A549 (cell line): ENCODE measurements at regions not wholly inside any gene's neighbourhood (a gene's known extent, or its start where the extent isn't known, plus 50 kb on each side); places are given as distances from the start of the nearest gene placed in this dataset.

ENCODE experiments used
- ATAC-seq, 2 experiments: fragments of 200-7000 bp in 1 of 2; fragments of >200 bp in 1 of 2; cut with Nextera tagmentation in 1 of 2; cut with Tn5 transposase in 1 of 2; 3 replicates each; pipeline versions ENCODE4 v1.8.0 to v1.9.1; 2018 to 2020; ENCODE audit warnings: mild to moderate bottlenecking in 1 of 2, moderate library complexity in 1 of 2
- CTCF ChIA-PET: fragments of 300-600 bp; sonication (Branson Sonifier 250); formaldehyde crosslinking; extraction: SDS; loops from one replicate; lab custom pipeline; 2021; ENCODE audit warnings: antibody characterized with exemption, inconsistent platforms; lab: Yijun Ruan, JAX
- POLR2A ChIA-PET: fragments of 350-600 bp; formaldehyde crosslinking; extraction: SDS; loops from one replicate; lab custom pipeline; 2021; ENCODE audit warnings: antibody characterized with exemption, inconsistent platforms; lab: Yijun Ruan, JAX
- DNase-seq, 2 experiments: peaks; one replicate each; pipeline versions ENCODE4 v3.0.0 to v3.0.0-alpha.2; 2011 to 2016; ENCODE audit warnings: low read depth in 1 of 2, low spot score in 1 of 2
- FAIRE-seq: peaks from 2 replicates; lab custom pipeline; 2011; peaks lifted over from hg19 to GRCh38; lab: Jason Lieb, UNC
- H3K27ac ChIP-seq, 2 experiments: fragments of >200 bp; sonication (Bioruptor Twin); formaldehyde crosslinking; 3 replicates each; pipeline ENCODE4 v1.5.1; 2016 to 2017
- H3K4me1 ChIP-seq: fragments of >200 bp; sonication (Bioruptor Twin); formaldehyde crosslinking; 3 replicates; pipeline ENCODE4 v1.6.1; 2016
- H3K4me2 ChIP-seq: fragments of >200 bp; sonication (Bioruptor Twin); formaldehyde crosslinking; 3 replicates; pipeline ENCODE4 v1.6.1; 2016
- H3K4me3 ChIP-seq: fragments of >200 bp; sonication (Bioruptor Twin); formaldehyde crosslinking; 3 replicates; pipeline ENCODE4 v1.5.1; 2016
- H3K9me3 ChIP-seq: fragments of >200 bp; sonication (Bioruptor Twin); formaldehyde crosslinking; 3 replicates; pipeline ENCODE4 v1.6.1; 2016
- BHLHE40 ChIP-seq: IDR thresholded peaks from 2 replicates; pipeline ENCODE4 v1.6.1; 2012; ENCODE audit warnings: low read depth, low read length, inconsistent platforms
- CBX2 ChIP-seq: fragments of 200-600 bp; sonication (generic); IDR thresholded peaks from 2 replicates; pipeline ENCODE4 v1.6.1; 2016; ENCODE audit warnings: low read depth, mild to moderate bottlenecking, borderline replicate concordance
- CBX8 ChIP-seq: fragments of 200-600 bp; sonication (generic); IDR thresholded peaks from 2 replicates; pipeline ENCODE4 v1.6.1; 2016
- CHD2 ChIP-seq: fragments of 150-350 bp; IDR thresholded peaks from 2 replicates; pipeline ENCODE4 v1.6.1; 2014; ENCODE audit warnings: low read length; ENCODE audit not compliant: partially characterized antibody
- CHD4 ChIP-seq: fragments of 200-600 bp; sonication (generic); IDR thresholded peaks from 2 replicates; pipeline ENCODE4 v1.6.1; 2016; ENCODE audit warnings: antibody characterized with exemption, mild to moderate bottlenecking, borderline replicate concordance
- EHF ChIP-seq: fragments of 250-450 bp; sonication (Bioruptor Pico); IDR thresholded peaks from 2 replicates; pipeline ENCODE4 v1.5.0; 2020; ENCODE audit warnings: mild to moderate bottlenecking
- EHMT2 ChIP-seq: fragments of 200-600 bp; sonication (generic); IDR thresholded peaks from 2 replicates; pipeline ENCODE4 v1.6.1; 2016; ENCODE audit warnings: antibody characterized with exemption, low read depth, mild to moderate bottlenecking, moderate library complexity
- EP300 ChIP-seq, 2 experiments: fragments of >200 bp; sonication (Bioruptor Twin); formaldehyde crosslinking; IDR thresholded peaks; 2 replicates in 1 of 2; 3 replicates in 1 of 2; pipeline ENCODE4 v1.6.1; 2016 to 2017
- FOXS1 ChIP-seq: fragments of 250-450 bp; sonication (Bioruptor Pico); IDR thresholded peaks from 2 replicates; pipeline ENCODE4 v1.5.0; 2020; ENCODE audit warnings: mild to moderate bottlenecking, moderate library complexity
- GATA3 ChIP-seq: IDR thresholded peaks from 2 replicates; pipeline ENCODE4 v1.6.1; 2012; ENCODE audit warnings: borderline replicate concordance
- HDAC2 ChIP-seq: fragments of 200-600 bp; sonication (generic); IDR thresholded peaks from 2 replicates; pipeline ENCODE4 v1.6.1; 2016
- HOXB13 ChIP-seq: fragments of 250-450 bp; sonication (Bioruptor Pico); IDR thresholded peaks from 2 replicates; pipeline ENCODE4 v1.5.0; 2020; ENCODE audit warnings: low read depth, mild to moderate bottlenecking, moderate library complexity
- JUN ChIP-seq, 2 experiments: fragments of >200 bp; sonication (Bioruptor Twin); formaldehyde crosslinking; IDR thresholded peaks; 2 replicates in 1 of 2; 3 replicates in 1 of 2; pipeline ENCODE4 v1.6.1; 2016 to 2017
- JUNB ChIP-seq: fragments of >200 bp; sonication (Bioruptor Twin); formaldehyde crosslinking; IDR thresholded peaks from 2 replicates; pipeline ENCODE4 v1.6.1; 2016
- KDM5A ChIP-seq: fragments of 200-600 bp; sonication (generic); IDR thresholded peaks from 2 replicates; pipeline ENCODE4 v1.6.1; 2016; ENCODE audit warnings: antibody characterized with exemption, mild to moderate bottlenecking
- NFE2L2 ChIP-seq: fragments of 150-350 bp; conservative IDR thresholded peaks from 2 replicates; pipeline ENCODE4 v1.6.1; 2014; ENCODE audit warnings: low read length
- NPAS2 ChIP-seq: fragments of 250-450 bp; sonication (Bioruptor Pico); IDR thresholded peaks from 2 replicates; pipeline ENCODE4 v1.8.0; 2022; ENCODE audit warnings: mild to moderate bottlenecking, moderate library complexity, borderline replicate concordance
- RAD21 ChIP-seq, 2 experiments: fragments of >200 bp in 1 of 2; sonication (Bioruptor Twin) in 1 of 2; formaldehyde crosslinking in 1 of 2; IDR thresholded peaks in 1 of 2; conservative IDR thresholded peaks in 1 of 2; 2 replicates in 1 of 2; 3 replicates in 1 of 2; pipeline ENCODE4 v1.6.1; 2012 to 2018; ENCODE audit warnings: inconsistent platforms in 1 of 2
- RARB ChIP-seq: fragments of 250-450 bp; sonication (Bioruptor Pico); IDR thresholded peaks from 2 replicates; pipeline ENCODE4 v1.8.0; 2021; ENCODE audit warnings: mild to moderate bottlenecking, moderate library complexity
- RFX5 ChIP-seq: fragments of 450-650 bp; IDR thresholded peaks from 2 replicates; pipeline ENCODE4 v1.7.1; 2014; ENCODE audit warnings: antibody characterized with exemption, mild to moderate bottlenecking, moderate library complexity
- SMC3 ChIP-seq: fragments of >200 bp; sonication (Bioruptor Twin); formaldehyde crosslinking; IDR thresholded peaks from 3 replicates; pipeline ENCODE4 v1.6.1; 2018; ENCODE audit warnings: inconsistent platforms
- TFCP2L1 ChIP-seq: fragments of 250-450 bp; sonication (Bioruptor Pico); IDR thresholded peaks from 2 replicates; pipeline ENCODE4 v1.5.0; 2021; ENCODE audit warnings: mild to moderate bottlenecking
- TP53 ChIP-seq: fragments of 250-450 bp; sonication (Bioruptor Pico); IDR thresholded peaks from 2 replicates; pipeline ENCODE4 v1.5.0; 2021; ENCODE audit warnings: mild to moderate bottlenecking, moderate library complexity
- ZNF302 ChIP-seq: fragments of 250-450 bp; sonication (Bioruptor Pico); IDR thresholded peaks from 2 replicates; pipeline ENCODE4 v1.9.0; 2021; ENCODE audit warnings: inconsistent platforms, mild to moderate bottlenecking, moderate library complexity
- WGBS: methylation state at CpG from one replicate; pipeline ENCODE4 v1.1.6; 2017; ENCODE audit errors: missing lambda C conversion rate; 5-methylcytosine and 5-hydroxymethylcytosine counted together
- TF ChIP-seq, protein P1 (sequence below): fragments of 200-600 bp; sonication (generic); IDR thresholded peaks from 2 replicates; pipeline ENCODE4 v1.6.1; 2016; ENCODE audit warnings: antibody characterized with exemption, mild to moderate bottlenecking, moderate library complexity
- TF ChIP-seq, protein P2 (sequence below): fragments of >200 bp; sonication (Bioruptor Twin); formaldehyde crosslinking; IDR thresholded peaks from 3 replicates; pipeline ENCODE4 v1.5.1; 2016
- TF ChIP-seq, protein P3 (sequence below): fragments of >200 bp; sonication (Bioruptor Twin); formaldehyde crosslinking; IDR thresholded peaks from 2 replicates; pipeline ENCODE4 v1.6.1; 2016
- TF ChIP-seq, protein P4 (sequence below): fragments of >200 bp; sonication (Bioruptor Twin); formaldehyde crosslinking; IDR thresholded peaks from 3 replicates; pipeline ENCODE4 v1.6.1; 2016

DNA sequence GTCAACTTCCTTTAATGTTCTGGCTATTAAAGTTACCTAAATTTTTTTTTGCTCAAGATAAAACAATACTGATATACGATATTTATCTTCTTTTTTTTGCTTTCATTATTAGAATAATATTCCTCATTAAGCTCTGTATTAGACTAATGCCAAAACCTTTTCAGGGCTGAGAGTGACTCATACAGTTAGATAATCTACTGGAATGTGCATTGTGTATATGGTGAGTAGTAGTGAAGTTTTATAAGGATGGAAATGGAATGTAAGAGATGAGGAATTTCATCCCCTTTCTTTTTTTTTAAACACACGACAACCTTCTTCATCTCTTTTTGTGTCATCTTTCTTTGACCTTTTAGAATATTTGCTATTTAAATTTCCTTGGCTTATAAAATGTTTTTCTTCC, 268.6 kb downstream of the ISL1 start:
- ATAC-seq = no peak
- no peak for DNase-seq
- H3K4me1 ChIP-seq = no peaks in the 10 kb centered on the region
- no peak overlapping the region for H3K4me2 ChIP-seq
- H3K9me3 ChIP-seq = no peaks in the 10 kb centered on the region
- FAIRE-seq = no peak
- no peak for TF ChIP-seq HOXB13
- no peak for TF ChIP-seq TP53 (CRISPR knock-in tag)
- TF ChIP-seq HDAC2 = no peak
- no peak for TF ChIP-seq JUNB
- TF ChIP-seq RAD21 (conservative IDR thresholded peaks at IDR 0.05 in 1 of 2, IDR thresholded peaks at IDR 0.05 in 1 of 2) = no peak
- no peak for TF ChIP-seq SMC3
- TF ChIP-seq NPAS2 (CRISPR knock-in tag) = no peak
- no peak for TF ChIP-seq CBX2
- no peak for TF ChIP-seq BHLHE40
- TF ChIP-seq, protein P1, sequence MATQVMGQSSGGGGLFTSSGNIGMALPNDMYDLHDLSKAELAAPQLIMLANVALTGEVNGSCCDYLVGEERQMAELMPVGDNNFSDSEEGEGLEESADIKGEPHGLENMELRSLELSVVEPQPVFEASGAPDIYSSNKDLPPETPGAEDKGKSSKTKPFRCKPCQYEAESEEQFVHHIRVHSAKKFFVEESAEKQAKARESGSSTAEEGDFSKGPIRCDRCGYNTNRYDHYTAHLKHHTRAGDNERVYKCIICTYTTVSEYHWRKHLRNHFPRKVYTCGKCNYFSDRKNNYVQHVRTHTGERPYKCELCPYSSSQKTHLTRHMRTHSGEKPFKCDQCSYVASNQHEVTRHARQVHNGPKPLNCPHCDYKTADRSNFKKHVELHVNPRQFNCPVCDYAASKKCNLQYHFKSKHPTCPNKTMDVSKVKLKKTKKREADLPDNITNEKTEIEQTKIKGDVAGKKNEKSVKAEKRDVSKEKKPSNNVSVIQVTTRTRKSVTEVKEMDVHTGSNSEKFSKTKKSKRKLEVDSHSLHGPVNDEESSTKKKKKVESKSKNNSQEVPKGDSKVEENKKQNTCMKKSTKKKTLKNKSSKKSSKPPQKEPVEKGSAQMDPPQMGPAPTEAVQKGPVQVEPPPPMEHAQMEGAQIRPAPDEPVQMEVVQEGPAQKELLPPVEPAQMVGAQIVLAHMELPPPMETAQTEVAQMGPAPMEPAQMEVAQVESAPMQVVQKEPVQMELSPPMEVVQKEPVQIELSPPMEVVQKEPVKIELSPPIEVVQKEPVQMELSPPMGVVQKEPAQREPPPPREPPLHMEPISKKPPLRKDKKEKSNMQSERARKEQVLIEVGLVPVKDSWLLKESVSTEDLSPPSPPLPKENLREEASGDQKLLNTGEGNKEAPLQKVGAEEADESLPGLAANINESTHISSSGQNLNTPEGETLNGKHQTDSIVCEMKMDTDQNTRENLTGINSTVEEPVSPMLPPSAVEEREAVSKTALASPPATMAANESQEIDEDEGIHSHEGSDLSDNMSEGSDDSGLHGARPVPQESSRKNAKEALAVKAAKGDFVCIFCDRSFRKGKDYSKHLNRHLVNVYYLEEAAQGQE = no peak
- no peak for TF ChIP-seq CBX8
- no peak for TF ChIP-seq KDM5A
- TF ChIP-seq JUN (IDR thresholded peaks at IDR 0.05) = no peak
- no peak for TF ChIP-seq RFX5
- WGBS = 5% methylated on average over 2 of the region's 2 CpGs
- no peak overlapping the region for H3K27ac ChIP-seq
- no peak overlapping the region for H3K4me3 ChIP-seq
- ChIA-PET CTCF (no interaction called here), POLR2A (no interaction called here)

DNA sequence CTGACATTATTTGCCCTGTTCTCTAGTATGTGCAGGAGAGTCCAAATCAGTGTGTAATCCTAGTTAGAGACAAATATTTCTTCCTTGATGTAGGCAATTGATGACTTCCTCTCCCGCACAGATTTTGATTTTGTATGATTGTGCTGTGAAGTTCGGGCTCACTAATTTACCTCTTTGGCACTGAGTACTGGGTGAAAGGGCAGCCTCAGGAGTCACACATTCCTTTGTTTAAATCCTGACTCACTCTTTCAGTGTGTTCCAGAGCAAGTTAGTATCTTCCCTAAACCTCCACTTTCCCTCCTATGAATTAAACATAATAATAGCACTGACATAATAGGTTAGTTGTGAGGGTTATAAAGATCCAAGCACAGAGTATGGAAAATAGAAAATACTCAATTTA, 269.7 kb downstream of the ISL1 start:
- no peak for ATAC-seq
- no peak overlapping the region for H3K4me3 ChIP-seq
- no peaks in the 10 kb centered on the region for H3K9me3 ChIP-seq
- ChIA-PET POLR2A (no interaction called here), CTCF (no interaction called here)
- H3K4me2 ChIP-seq = no peak overlapping the region
- whole genome bisulfite sequencing = 43% methylated on average over 2 of the region's 2 CpGs
- no peaks in the 10 kb centered on the region for H3K4me1 ChIP-seq
- FAIRE-seq = no peak
- no peak for DNase-seq
- H3K27ac ChIP-seq = no peak overlapping the region
- TF ChIP-seq FOXS1 (CRISPR knock-in tag) (no peak), RAD21 (conservative IDR thresholded peaks at IDR 0.05 in 1 of 2, IDR thresholded peaks at IDR 0.05 in 1 of 2) (no peak), GATA3 (no peak), CBX2 (no peak), BHLHE40 (no peak), ZNF302 (CRISPR knock-in tag) (no peak), TFCP2L1 (no peak)

DNA sequence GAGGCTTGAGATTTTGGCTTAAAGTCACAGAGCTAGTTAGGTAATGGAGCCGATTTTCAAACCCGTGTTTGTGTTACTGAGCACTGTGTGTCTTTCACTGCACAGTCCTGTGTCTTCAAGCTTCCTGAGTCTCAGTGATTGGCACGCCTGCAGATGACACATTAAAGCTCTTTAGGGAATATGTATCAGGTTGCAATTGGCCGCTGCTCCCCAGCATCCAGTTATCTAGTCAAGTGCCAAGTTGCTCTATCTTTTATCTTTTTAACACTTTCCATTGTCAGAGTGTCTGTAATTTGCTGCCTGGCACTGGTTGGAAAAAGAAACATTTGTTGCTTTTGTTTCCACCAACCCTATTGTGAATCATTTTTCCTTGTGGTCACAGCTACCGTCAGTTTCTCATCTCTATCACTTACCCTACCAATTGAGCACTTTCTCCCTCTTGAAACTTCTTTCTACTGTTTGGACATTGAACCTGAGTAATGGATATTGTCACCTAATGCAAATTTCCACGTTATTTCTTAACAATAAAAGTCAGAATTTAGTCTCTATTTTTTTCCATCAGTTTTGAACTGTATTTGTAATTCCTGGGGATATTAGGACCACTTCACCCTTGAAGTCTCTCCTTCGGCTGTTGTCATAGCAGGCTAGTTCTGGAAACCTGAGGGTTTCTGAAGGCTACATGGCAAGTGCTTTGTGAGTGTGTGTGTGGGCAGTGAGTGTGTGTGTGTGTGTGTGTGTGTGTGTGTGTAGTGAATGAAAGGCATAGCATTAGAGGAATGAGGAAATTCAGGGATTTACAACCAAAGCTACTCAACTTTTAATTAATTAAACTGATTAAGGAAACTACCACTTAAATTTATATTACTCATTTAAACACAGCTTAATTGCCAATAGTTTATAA, 274.3 kb downstream of the ISL1 start:
- ChIA-PET CTCF (no interaction called here), POLR2A (no interaction called here)
- no peak for FAIRE-seq
- H3K27ac ChIP-seq = no peak overlapping the region
- no peaks in the 10 kb centered on the region for H3K4me1 ChIP-seq
- no peaks in the 10 kb centered on the region for H3K9me3 ChIP-seq
- no peak for ATAC-seq
- 1% methylated on average over 7 of the region's 7 CpGs for WGBS
- H3K4me3 ChIP-seq = no peak overlapping the region
- no peak overlapping the region for H3K4me2 ChIP-seq
- DNase-seq = no peak
- TF ChIP-seq ZNF302 (CRISPR knock-in tag) (no peak), EHMT2 (no peak), NFE2L2 (no peak), GATA3 (no peak), EP300 (IDR thresholded peaks at IDR 0.05) (no peak), EHF (CRISPR knock-in tag) (no peak), CHD4 (no peak), CBX2 (no peak), CHD2 (no peak), RARB (no peak)
- TF ChIP-seq, protein P2, sequence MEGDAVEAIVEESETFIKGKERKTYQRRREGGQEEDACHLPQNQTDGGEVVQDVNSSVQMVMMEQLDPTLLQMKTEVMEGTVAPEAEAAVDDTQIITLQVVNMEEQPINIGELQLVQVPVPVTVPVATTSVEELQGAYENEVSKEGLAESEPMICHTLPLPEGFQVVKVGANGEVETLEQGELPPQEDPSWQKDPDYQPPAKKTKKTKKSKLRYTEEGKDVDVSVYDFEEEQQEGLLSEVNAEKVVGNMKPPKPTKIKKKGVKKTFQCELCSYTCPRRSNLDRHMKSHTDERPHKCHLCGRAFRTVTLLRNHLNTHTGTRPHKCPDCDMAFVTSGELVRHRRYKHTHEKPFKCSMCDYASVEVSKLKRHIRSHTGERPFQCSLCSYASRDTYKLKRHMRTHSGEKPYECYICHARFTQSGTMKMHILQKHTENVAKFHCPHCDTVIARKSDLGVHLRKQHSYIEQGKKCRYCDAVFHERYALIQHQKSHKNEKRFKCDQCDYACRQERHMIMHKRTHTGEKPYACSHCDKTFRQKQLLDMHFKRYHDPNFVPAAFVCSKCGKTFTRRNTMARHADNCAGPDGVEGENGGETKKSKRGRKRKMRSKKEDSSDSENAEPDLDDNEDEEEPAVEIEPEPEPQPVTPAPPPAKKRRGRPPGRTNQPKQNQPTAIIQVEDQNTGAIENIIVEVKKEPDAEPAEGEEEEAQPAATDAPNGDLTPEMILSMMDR = no peak
- TF ChIP-seq, protein P3, sequence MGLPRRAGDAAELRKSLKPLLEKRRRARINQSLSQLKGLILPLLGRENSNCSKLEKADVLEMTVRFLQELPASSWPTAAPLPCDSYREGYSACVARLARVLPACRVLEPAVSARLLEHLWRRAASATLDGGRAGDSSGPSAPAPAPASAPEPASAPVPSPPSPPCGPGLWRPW = no peak
- TF ChIP-seq, protein P4, sequence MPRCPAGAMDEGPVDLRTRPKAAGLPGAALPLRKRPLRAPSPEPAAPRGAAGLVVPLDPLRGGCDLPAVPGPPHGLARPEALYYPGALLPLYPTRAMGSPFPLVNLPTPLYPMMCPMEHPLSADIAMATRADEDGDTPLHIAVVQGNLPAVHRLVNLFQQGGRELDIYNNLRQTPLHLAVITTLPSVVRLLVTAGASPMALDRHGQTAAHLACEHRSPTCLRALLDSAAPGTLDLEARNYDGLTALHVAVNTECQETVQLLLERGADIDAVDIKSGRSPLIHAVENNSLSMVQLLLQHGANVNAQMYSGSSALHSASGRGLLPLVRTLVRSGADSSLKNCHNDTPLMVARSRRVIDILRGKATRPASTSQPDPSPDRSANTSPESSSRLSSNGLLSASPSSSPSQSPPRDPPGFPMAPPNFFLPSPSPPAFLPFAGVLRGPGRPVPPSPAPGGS = no peak
